MV-4-11 (cell line): ENCODE measurements at regions not wholly inside any gene's neighbourhood (a gene's known extent, or its start where the extent isn't known, plus 50 kb on each side); places are given as distances from the start of the nearest gene placed in this dataset.
A peak's percentile ranks its signal among the peaks of the same experiment; 100 is the strongest.

Source experiments
- DNase-seq: peaks from one replicate; lab custom pipeline; 2025; lab: John Stamatoyannopoulos, UW

- DNase-seq = no peak
Observed at GRCh38 chr11:26243426-26243825, 88.5 kb upstream of the ANO3 start.

DNA sequence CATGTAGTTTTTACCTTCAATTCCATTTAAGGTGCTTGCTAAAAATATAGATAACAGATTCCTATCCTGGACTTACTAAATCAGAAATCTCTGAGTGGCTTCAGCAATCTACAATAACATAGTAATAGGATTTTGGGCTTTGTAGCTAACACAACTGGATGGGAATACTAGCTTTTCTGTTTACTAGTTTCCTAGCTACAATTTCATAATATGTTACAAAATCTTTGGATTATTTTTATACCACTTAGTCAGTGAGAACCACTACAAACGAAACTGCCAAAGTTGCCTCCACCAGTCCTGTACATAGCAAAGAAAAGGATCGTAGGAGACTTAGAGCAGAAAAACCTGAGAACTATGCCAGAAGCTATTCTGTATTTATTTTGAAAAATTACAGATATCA is 87.7 kb upstream of the ANO3 start:
- DNase-seq = no peak

DNA sequence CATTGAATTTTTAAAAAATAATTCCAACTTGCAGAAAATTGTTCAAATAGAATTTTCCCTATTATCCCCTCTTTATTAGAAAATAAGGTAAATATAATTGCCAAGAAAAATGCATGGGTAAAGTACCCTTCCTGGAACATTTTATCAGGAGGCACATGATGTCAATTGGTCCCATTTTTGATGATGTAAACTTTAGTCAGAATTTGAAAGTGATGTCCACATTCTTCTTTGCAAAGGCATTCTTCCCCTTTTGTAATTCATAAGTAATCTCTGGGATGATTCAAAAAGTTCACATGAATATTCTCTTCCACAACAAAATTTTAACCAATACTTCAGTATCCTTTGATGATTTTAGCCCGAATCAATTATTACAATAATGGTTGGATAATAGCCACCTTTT is 86.9 kb upstream of the ANO3 start:
- DNase-seq = no peak

DNA sequence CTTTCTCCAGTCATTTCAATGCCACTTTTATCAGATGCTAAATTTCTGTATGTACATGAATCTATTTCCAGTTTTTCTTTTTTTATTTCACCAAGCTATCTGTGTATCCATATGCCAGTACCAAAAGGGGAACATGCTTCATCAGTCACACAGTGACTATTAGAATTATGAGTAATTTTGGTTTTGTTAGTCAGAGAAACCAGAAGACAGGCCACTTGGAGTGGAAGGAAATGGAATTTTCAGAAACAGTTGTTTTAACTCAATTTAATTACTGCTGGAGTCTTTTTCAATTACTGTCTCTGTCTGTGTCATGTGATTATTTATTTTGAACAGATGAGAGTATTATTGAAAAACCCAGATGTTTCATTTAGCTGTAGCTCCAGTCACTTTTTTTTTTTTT is 84.6 kb upstream of the ANO3 start:
- no peak for DNase-seq

DNA sequence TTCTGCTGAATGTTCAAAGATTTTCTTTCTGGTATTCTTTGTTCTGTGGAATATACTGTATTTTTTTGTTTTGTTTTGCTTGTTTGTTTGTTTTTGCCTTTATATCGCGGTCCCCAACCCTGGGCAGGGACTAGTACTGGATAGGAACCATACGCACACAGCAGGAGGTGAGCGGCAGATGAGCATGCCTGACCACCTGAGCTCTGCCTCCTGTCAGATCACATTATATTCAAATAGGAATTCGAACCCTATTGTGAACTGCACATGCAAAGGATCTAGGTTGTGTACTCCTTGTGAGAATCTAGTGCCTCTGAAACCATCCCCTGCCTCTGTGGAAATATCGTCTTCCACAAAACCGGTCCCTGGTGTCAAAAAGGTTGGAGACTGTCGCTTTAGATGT is 83.3 kb upstream of the ANO3 start:
- no peak for DNase-seq

DNA sequence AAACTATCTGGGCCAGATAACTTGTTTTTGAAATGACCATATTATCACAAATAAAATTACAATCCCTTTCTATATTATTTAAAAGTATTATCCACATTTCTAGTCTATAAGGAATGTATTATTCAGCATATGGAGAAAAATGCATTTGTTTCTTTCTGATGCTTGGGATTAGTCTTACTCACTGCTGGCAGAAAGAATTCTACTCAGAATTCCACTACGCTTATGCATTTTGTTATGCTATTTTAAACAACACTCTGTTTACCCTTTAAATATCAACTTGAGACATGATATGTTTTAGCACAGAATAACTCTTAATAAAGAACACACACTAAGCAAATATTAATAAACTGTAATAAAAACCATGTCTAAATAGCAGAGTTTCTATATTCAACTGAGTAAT is 77.6 kb upstream of the ANO3 start:
- no peak for DNase-seq

DNA sequence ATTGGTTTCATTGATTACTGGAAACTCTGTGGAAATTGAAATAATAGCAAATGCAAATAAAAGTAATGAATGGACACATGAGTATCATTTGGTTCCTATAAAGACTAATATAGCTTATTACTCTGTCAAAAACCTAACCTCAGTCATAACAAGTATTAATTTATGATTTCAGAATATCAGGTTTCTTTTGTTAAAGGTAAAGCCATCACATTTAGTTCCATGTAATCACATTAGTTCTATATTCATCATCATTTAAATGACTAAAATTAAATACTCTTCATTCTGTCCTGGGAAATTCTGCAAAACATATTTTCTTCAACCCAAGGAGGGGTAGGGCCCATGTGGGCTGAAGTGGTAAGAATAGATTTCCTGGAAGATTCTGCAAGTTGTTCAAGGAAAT is 68.2 kb upstream of the ANO3 start:
- no peak for DNase-seq

DNA sequence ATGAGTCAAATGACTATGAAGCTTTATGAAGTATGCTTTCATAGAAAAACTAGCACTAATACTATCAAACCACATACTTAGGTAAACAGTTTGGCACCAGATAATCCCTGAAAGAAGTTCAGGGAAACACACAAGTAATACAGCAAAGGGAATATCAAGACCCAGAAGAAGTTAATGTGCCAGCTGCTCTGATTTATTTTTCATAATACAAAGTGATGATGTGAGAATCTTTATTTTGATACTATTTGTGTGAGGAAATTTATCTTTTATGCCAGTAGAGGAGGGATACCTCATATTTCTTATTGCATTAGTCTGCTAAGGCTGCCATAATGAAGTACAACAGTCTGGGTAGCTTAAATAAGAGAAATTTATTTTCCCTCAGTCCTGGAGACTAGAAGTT is 67.7 kb upstream of the ANO3 start:
- DNase-seq = no peak

GRCh38 chr11:26268980-26269660 is 62.8 kb upstream of the ANO3 start:
- DNase-seq = no peak

GRCh38 chr11:26271666-26272065 is 60.3 kb upstream of the ANO3 start:
- DNase-seq = no peak

DNA sequence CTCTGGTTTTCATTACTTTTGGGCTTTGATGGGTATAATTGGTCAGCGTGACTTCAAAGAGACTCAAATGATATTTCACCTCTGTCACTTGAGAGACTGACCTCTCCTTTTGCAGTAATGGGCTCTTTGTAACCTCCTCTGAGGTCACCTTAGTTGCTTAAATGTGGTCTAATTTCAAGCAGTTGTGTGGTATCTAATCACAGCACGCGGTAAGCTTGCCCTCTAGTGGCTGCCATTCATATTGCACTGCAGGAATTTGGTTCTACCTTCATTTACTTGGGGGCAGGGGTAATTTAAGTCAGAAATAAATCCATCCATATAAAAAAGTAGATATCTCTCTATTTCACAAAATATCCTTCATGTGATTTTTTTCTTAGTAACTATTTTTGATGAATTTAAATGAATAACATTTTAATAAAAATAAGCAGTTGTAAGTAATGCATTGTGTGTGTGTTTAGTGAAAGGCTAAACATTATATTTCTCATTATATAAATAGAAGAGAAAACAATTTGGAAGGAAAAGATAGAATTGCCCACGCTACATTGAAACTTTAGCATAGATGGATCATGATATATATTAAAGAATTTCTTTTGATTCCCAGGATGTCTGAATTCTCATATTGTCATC is 55.0 kb upstream of the ANO3 start:
- DNase-seq = peak; percentile 37

GRCh38 chr11:26278354-26278753 is 53.6 kb upstream of the ANO3 start:
- no peak for DNase-seq
